Thyroid gland (tissue), 4 donors: ENCODE measurements at regions not wholly inside any gene's neighbourhood (a gene's known extent, or its start where the extent isn't known, plus 50 kb on each side); places are given as distances from the start of the nearest gene placed in this dataset.
"Not testable (repeated sequence)": the region's sequence is repeated elsewhere in the genome, so short reads cannot be mapped to it uniquely, and the experiment has no call there.

Experiments
- DNase-seq, 2 donors: peaks; one replicate each; pipeline ENCODE4 v3.0.0-alpha.2; 2019
- H3K27ac ChIP-seq, 3 donors: fragments of 200-600 bp; sonication (generic); 1 replicate in 2 of 3; 2 replicates in 1 of 3; pipeline ENCODE4 v1.5.1; 2016 to 2019; ENCODE audit warnings: mild to moderate bottlenecking in 1 of 3, moderate library complexity in 1 of 3
- H3K27me3 ChIP-seq: fragments of 200-600 bp; sonication (generic); one replicate; pipeline ENCODE4 v1.5.1; 2019
- H3K36me3 ChIP-seq, 2 donors: fragments of 200-600 bp; sonication (generic); one replicate each; pipeline ENCODE4 v1.5.1; 2016 to 2019
- H3K4me1 ChIP-seq, 2 donors: fragments of 200-600 bp; sonication (generic); one replicate each; pipeline ENCODE4 v1.5.1; 2017 to 2019
- H3K4me3 ChIP-seq, 3 donors: fragments of 200-600 bp; sonication (generic); replicated peaks in 1 of 3; 1 replicate in 2 of 3; 2 replicates in 1 of 3; pipeline ENCODE4 v1.5.1; 2016; ENCODE audit warnings: mild to moderate bottlenecking in 1 of 3
- H3K9me3 ChIP-seq: fragments of 200-600 bp; sonication (generic); one replicate; pipeline ENCODE4 v1.5.1; 2017
- POLR2A ChIP-seq, 2 donors: fragments of 450-650 bp; IDR thresholded peaks; one replicate each; pipeline ENCODE4 v1.6.1; 2017; ENCODE audit warnings: antibody characterized with exemption in 2 of 2, mild to moderate bottlenecking in 2 of 2, moderate library complexity in 1 of 2
- WGBS, 2 donors: methylation state at CpG; one replicate each; pipeline ENCODE4 v1.1.5; 2017; 5-methylcytosine and 5-hydroxymethylcytosine counted together
- intact Hi-C: fragments of 100-400 bp; cut with DNase I; formaldehyde crosslinking; loops from one replicate; pipeline ENCODE4 v1.15.1; 2023
- TF ChIP-seq, protein P1 (sequence below), 6 experiments: fragments of 200-600 bp in 3 of 6; fragments of 450-650 bp in 3 of 6; sonication (generic) in 3 of 6; IDR thresholded peaks; one replicate each; pipeline ENCODE4 v1.5.1; 2016 to 2019; ENCODE audit warnings: antibody characterized with exemption in 6 of 6, mild to moderate bottlenecking in 2 of 6, inconsistent platforms in 1 of 6, moderate library complexity in 1 of 6

DNA sequence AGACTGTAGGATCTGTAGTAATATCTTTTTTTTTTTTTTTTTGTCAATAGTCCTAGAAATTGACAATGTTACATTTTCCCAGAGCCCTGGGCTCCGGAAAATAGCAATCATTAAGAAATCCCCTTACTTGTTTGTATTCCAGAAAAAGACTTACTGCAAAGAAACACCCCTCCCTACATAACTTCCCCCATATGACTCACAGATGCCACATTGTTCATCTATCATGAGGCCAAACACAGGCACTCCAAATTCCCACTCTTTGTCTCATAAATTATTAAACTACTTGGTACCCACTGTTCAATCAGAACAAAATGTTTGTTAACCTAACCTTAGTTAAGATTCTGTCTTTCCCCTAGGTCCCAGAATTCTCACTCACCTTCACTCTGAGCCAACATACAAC, 53.5 kb downstream of the TEX51 start:
- Histone ChIP-seq H3K36me3 (no peaks in the 10 kb centered on the region), H3K27ac (no peak overlapping the region), H3K4me3 (no peak overlapping the region), H3K9me3 (no peaks in the 10 kb centered on the region), H3K27me3 (no peaks in the 10 kb centered on the region), H3K4me1 (no peaks in the 10 kb centered on the region)
- no peak for DNase-seq
- TF ChIP-seq, protein P1, sequence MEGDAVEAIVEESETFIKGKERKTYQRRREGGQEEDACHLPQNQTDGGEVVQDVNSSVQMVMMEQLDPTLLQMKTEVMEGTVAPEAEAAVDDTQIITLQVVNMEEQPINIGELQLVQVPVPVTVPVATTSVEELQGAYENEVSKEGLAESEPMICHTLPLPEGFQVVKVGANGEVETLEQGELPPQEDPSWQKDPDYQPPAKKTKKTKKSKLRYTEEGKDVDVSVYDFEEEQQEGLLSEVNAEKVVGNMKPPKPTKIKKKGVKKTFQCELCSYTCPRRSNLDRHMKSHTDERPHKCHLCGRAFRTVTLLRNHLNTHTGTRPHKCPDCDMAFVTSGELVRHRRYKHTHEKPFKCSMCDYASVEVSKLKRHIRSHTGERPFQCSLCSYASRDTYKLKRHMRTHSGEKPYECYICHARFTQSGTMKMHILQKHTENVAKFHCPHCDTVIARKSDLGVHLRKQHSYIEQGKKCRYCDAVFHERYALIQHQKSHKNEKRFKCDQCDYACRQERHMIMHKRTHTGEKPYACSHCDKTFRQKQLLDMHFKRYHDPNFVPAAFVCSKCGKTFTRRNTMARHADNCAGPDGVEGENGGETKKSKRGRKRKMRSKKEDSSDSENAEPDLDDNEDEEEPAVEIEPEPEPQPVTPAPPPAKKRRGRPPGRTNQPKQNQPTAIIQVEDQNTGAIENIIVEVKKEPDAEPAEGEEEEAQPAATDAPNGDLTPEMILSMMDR (IDR thresholded peaks at IDR 0.05) = no peak
- TF ChIP-seq POLR2A (IDR thresholded peaks at IDR 0.05) = no peak
- intact Hi-C loops = no loop called here
- 84 to 86% methylated on average over 1 of the region's 1 CpG for WGBS, 2 donors

DNA sequence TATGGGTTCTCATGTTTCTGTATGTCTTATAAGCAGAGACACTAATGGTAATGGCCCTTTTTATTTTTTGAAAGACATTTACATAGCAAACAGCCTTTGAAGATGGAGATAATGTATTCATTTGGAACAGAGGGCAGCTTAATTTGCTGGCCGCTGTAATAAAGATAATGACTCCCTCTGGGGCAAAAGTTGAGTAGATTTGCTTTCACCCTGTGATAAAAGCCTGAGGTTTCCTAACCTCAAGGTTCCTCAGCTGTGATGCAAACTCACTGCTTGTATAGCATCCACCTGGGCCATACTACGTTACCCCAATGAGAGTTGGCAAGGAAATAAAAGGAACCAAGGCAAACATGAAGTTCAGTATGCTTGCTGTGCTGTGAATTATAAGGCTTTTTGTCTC, 54.8 kb downstream of the TEX51 start:
- 84 to 85% methylated on average over 2 of the region's 2 CpGs for WGBS, 2 donors
- Histone ChIP-seq H3K36me3 (no peaks in the 10 kb centered on the region), H3K4me1 (no peaks in the 10 kb centered on the region), H3K9me3 (no peaks in the 10 kb centered on the region), H3K4me3 (no peak overlapping the region), H3K27me3 (no peaks in the 10 kb centered on the region), H3K27ac (no peak overlapping the region)
- TF ChIP-seq, protein P1 (IDR thresholded peaks at IDR 0.05) = no peak
- intact Hi-C loops = no loop called here
- no peak for DNase-seq

DNA sequence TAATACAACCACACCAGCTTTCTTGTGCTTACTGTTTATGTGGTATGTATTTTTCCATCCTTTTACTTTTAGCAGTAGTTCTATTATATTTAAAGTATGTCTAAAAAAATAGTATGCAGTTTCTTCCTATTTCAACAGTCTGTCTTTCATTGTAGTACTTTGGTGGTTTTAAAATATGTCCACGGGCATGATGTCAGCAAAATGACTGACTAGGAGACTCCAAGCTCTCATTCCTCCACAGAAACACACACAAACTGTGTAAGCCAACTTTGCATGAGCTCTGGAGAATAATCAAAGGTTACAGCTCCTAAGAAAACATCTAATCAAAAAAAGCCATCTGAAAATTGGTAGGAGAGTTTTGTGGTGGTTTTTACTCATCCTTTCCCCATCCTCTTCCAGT, 56.1 kb downstream of the TEX51 start:
- DNase-seq = no peak
- 68 to 86% methylated on average over 1 of the region's 1 CpG for WGBS, 2 donors
- Histone ChIP-seq H3K27me3 (no peaks in the 10 kb centered on the region), H3K4me1 (no peaks in the 10 kb centered on the region), H3K36me3 (no peaks in the 10 kb centered on the region), H3K27ac (no peak overlapping the region), H3K9me3 (no peaks in the 10 kb centered on the region), H3K4me3 (no peak overlapping the region)
- TF ChIP-seq, protein P1 (IDR thresholded peaks at IDR 0.05) = no peak
- intact Hi-C loops = no loop called here

DNA sequence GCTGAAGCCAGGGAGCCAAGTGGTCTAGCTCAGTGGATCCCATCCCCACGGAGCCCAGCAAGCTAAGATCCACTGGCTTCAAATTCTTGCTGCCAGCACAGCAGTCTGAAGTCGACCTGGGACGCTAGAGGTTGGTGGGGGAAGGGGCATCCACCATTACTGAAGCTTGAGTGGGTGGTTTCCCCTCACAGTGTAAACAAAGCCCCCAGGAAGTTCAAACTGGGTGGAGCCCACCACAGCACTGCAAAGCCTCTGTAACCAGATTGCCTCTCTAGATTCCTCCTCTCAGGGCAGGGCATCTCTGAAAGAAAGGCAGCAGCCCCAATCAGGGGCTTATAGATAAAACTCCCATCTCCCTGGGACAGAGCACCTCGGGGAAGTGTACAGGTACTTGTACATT, 58.1 kb downstream of the TEX51 start:
- H3K27me3 ChIP-seq, H3K36me3 ChIP-seq, H3K4me3 ChIP-seq, intact Hi-C loops, H3K9me3 ChIP-seq, DNase-seq, H3K4me1 ChIP-seq, H3K27ac ChIP-seq: not testable (repeated sequence)
- 27 to 50% methylated on average over 4 of the region's 4 CpGs for WGBS, 2 donors

DNA sequence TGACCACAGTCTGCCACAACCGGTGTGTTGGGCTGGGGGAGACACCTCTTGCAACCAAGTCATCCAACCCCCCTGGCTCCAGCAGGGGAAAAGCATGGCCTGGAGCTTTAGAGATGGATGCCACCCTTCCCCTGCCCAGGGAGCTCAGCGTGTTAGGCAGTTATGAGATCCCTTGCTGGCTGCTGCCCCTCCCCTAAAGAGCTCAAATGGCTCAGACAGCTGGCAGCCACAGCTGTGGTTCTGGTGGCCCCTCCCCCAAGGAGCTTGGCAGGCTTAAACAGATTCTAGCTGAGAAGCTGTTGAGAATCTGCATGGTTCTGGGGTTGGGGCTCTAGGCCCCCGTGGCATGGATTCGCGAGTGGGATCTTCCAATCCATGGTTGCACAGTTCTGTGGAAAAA, 64.7 kb downstream of the TEX51 start:
- Histone ChIP-seq H3K4me3 (no peak overlapping the region), H3K9me3 (no peaks in the 10 kb centered on the region), H3K36me3 (no peaks in the 10 kb centered on the region), H3K27ac (no peak overlapping the region), H3K4me1 (no peaks in the 10 kb centered on the region), H3K27me3 (no peaks in the 10 kb centered on the region)
- DNase-seq = no peak
- intact Hi-C loops = no loop called here
- TF ChIP-seq POLR2A (IDR thresholded peaks at IDR 0.05) = no peak
- WGBS, 2 donors = 82 to 100% methylated on average over 3 to 5 of the region's 5 CpGs

DNA sequence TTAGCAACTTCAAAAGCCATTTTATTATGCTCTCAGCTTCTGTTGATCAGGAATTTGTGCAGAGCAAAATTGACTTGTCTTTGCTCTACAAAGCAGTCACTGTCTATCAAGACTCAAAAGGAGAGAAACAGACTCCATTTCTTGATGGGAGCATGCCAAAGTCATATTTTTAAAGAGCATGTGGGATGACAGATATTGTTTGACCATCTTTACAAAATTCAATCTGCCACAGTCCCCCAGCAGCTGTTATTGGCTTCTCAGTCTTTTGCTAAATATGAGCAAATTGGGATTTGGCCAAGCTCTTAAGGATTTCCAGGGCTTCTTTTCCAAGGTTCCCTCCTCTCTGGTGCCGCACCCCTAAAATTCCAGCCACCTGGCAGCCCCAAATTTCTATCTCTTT, 67.9 kb downstream of the TEX51 start:
- H3K4me1 ChIP-seq = peaks cover 10 to 11% of the 10 kb centered on the region in 2 donors
- no peaks in the 10 kb centered on the region for H3K36me3 ChIP-seq
- H3K4me3 ChIP-seq = no peak overlapping the region
- H3K27ac ChIP-seq = no peak overlapping the region
- no peak for TF ChIP-seq POLR2A (IDR thresholded peaks at IDR 0.05)
- TF ChIP-seq, protein P1 (IDR thresholded peaks at IDR 0.05) = no peak
- no peaks in the 10 kb centered on the region for H3K9me3 ChIP-seq
- intact Hi-C loops = no loop called here
- WGBS, 2 donors = 94 to 98% methylated on average over 1 of the region's 1 CpG
- DNase-seq = no peak
- H3K27me3 ChIP-seq = no peaks in the 10 kb centered on the region
